ENCODE measurements at regions not wholly inside any gene's neighbourhood (a gene's known extent, or its start where the extent isn't known, plus 50 kb on each side); places are given as distances from the start of the nearest gene placed in this dataset.

DNA sequence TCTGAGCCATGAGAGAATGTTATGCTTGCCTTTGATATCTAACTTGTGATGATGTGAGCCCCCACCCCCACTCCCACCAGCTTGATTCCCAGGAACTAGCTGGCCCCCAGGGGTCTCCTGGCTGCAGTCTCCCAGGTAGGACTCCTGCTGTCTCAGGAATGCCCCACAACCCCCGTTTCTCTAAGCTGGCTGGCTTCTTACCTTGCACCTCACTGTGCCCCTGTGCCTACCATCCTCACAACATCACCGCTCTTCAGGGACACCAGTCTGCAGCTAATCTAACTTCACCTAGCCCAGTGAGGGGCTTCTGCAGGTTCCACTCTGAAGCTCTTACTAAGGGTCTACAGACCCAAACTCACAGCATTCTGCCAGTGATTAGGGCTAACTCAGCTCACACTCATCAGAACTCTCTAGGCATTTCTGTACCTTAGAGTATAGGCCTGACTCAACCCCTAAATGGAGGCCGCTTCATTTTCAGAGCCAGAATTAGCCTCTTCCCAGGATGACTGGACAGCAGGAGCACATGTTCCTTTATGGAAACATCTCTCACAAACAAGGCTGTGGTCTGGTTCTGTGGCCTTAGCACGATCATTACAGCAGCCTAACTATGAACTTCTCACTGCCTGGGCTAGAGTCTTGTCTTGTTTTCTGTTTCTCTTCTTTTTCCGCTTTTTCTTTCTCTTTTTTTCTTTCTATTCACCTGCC, 72.8 kb upstream of the IFNG-AS1 start:
- Histone ChIP-seq H2AFZ (ENCODE audit: low read length) (no peak overlapping the region), H3K9me3 (ENCODE audit: low read length) (no peaks in the 10 kb centered on the region), H3K4me1 (ENCODE audit: insufficient read depth, low read length, poor library complexity, severe bottlenecking) (no peaks in the 10 kb centered on the region), H3K4me2 (ENCODE audit: low read length) (no peak overlapping the region), H4K20me1 (ENCODE audit: insufficient read depth, low read length) (no peaks in the 10 kb centered on the region), H3K27ac (ENCODE audit: low read depth, low read length, poor library complexity, severe bottlenecking) (no peak overlapping the region), H3K4me3 (ENCODE audit: low read depth, low read length, poor library complexity, severe bottlenecking) (no peak overlapping the region), H3K79me2 (ENCODE audit: insufficient read depth, low read depth, low read length) (no peaks in the 10 kb centered on the region), H3K36me3 (ENCODE audit: insufficient read depth, low read length) (no peaks in the 10 kb centered on the region), H3K9me2 (ENCODE audit: insufficient read depth, low read length) (no peaks in the 10 kb centered on the region)
- TF ChIP-seq, protein P1, sequence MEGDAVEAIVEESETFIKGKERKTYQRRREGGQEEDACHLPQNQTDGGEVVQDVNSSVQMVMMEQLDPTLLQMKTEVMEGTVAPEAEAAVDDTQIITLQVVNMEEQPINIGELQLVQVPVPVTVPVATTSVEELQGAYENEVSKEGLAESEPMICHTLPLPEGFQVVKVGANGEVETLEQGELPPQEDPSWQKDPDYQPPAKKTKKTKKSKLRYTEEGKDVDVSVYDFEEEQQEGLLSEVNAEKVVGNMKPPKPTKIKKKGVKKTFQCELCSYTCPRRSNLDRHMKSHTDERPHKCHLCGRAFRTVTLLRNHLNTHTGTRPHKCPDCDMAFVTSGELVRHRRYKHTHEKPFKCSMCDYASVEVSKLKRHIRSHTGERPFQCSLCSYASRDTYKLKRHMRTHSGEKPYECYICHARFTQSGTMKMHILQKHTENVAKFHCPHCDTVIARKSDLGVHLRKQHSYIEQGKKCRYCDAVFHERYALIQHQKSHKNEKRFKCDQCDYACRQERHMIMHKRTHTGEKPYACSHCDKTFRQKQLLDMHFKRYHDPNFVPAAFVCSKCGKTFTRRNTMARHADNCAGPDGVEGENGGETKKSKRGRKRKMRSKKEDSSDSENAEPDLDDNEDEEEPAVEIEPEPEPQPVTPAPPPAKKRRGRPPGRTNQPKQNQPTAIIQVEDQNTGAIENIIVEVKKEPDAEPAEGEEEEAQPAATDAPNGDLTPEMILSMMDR (conservative IDR thresholded peaks at IDR 0.05; ENCODE audit: low read length): no peak
- TF ChIP-seq EZH2phosphoT487 (IDR thresholded peaks at IDR 0.05; ENCODE audit: borderline replicate concordance, low read depth, low read length): no peak
- ChIA-PET POLR2A (interaction anchor here (0.7 kb wide), 1 partner anchor 1226 kb away, joined by 3 read pairs; no protein-coding TSS in a partner anchor), CTCF (ENCODE audit: unreplicated experiment) (no interaction called here)
- intact Hi-C loops (cut with micrococcal nuclease; ENCODE audit: unreplicated experiment): no loop called here
- no peak for DNase-seq (ENCODE audit: low spot score)
- no TSS peak for BruUV-seq (replicated peaks)

DNA sequence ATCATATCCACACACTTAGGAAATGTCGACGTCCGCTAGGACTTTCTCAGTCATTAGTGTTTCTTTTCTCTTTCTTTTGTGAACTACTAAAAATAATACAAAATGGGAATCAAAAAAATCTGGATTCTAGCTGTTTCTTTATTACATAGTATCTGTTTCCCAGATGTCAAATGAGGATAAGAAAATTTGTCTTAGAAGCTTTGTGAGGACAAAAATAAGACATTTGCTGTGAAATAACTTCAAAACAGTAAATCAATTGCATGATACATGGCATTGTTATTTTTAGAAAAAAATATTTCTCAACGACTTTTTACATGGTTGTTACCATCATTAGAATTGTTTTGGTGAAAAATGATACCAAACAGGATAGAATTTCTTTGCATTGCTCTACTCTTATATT, 71.4 kb upstream of the IFNG-AS1 start:
- H3K9me2 ChIP-seq (ENCODE audit: insufficient read depth, low read length): no peaks in the 10 kb centered on the region
- TF ChIP-seq, protein P1 (conservative IDR thresholded peaks at IDR 0.05; ENCODE audit: low read length): no peak
- TF ChIP-seq EZH2phosphoT487 (IDR thresholded peaks at IDR 0.05; ENCODE audit: borderline replicate concordance, low read depth, low read length): no peak
- ChIA-PET POLR2A (interaction anchor here (0.6 to 0.9 kb wide), 2 partner anchors 11 to 817 kb away, joined by 3 read pairs; no protein-coding TSS in a partner anchor), CTCF (ENCODE audit: unreplicated experiment) (no interaction called here)
- intact Hi-C loops (cut with micrococcal nuclease; ENCODE audit: unreplicated experiment): no loop called here
- no peaks in the 10 kb centered on the region for H3K36me3 ChIP-seq (ENCODE audit: insufficient read depth, low read length)
- no TSS peak for BruUV-seq (replicated peaks)
- no peak for DNase-seq (ENCODE audit: low spot score)
- no peaks in the 10 kb centered on the region for H3K79me2 ChIP-seq (ENCODE audit: insufficient read depth, low read depth, low read length)
- H3K4me1 ChIP-seq (ENCODE audit: insufficient read depth, low read length, poor library complexity, severe bottlenecking): no peaks in the 10 kb centered on the region
- H3K4me2 ChIP-seq (ENCODE audit: low read length): no peak overlapping the region
- H3K27ac ChIP-seq (ENCODE audit: low read depth, low read length, poor library complexity, severe bottlenecking): no peak overlapping the region
- no peaks in the 10 kb centered on the region for H4K20me1 ChIP-seq (ENCODE audit: insufficient read depth, low read length)
- H3K4me3 ChIP-seq (ENCODE audit: low read depth, low read length, poor library complexity, severe bottlenecking): no peak overlapping the region
- H3K9me3 ChIP-seq (ENCODE audit: low read length): no peaks in the 10 kb centered on the region
- no peak overlapping the region for H2AFZ ChIP-seq (ENCODE audit: low read length)

DNA sequence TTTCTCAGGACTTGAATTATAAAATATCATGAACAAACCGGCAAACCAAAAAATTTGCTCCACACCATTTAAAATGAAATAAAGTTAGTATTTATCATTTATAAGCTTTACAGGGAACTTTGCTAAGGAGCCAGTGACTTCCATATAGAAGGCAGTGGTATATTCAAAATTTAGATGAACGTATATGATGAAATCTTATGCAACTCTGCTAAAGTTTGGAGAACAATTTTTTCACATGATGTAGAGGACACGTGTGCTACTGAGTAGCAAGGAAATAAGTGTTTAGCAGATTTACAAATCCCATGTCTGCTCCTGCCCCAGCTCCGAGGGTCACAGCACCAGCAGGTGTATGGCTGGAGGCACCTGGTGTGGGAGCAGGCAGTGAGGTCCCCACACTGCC, 70.8 kb upstream of the IFNG-AS1 start:
- Histone ChIP-seq H3K4me2 (ENCODE audit: low read length) (no peak overlapping the region), H3K27ac (ENCODE audit: low read depth, low read length, poor library complexity, severe bottlenecking) (no peak overlapping the region), H3K36me3 (ENCODE audit: insufficient read depth, low read length) (no peaks in the 10 kb centered on the region), H3K79me2 (ENCODE audit: insufficient read depth, low read depth, low read length) (no peaks in the 10 kb centered on the region), H3K9me3 (ENCODE audit: low read length) (no peaks in the 10 kb centered on the region), H3K9me2 (ENCODE audit: insufficient read depth, low read length) (no peaks in the 10 kb centered on the region), H2AFZ (ENCODE audit: low read length) (no peak overlapping the region), H4K20me1 (ENCODE audit: insufficient read depth, low read length) (no peaks in the 10 kb centered on the region), H3K4me1 (ENCODE audit: insufficient read depth, low read length, poor library complexity, severe bottlenecking) (no peaks in the 10 kb centered on the region), H3K4me3 (ENCODE audit: low read depth, low read length, poor library complexity, severe bottlenecking) (no peak overlapping the region)
- intact Hi-C loops (cut with micrococcal nuclease; ENCODE audit: unreplicated experiment): no loop called here
- ChIA-PET CTCF (ENCODE audit: unreplicated experiment) (no interaction called here), POLR2A (interaction anchor here (0.6 to 0.9 kb wide), 2 partner anchors 11 to 817 kb away, joined by 3 read pairs; no protein-coding TSS in a partner anchor)
- DNase-seq (ENCODE audit: low spot score): no peak
- no peak for TF ChIP-seq EZH2phosphoT487 (IDR thresholded peaks at IDR 0.05; ENCODE audit: borderline replicate concordance, low read depth, low read length)
- TF ChIP-seq, protein P1 (conservative IDR thresholded peaks at IDR 0.05; ENCODE audit: low read length): no peak
- BruUV-seq (replicated peaks): no TSS peak
